PC-9 (cell line): ENCODE measurements at regions not wholly inside any gene's neighbourhood (a gene's known extent, or its start where the extent isn't known, plus 50 kb on each side); places are given as distances from the start of the nearest gene placed in this dataset.

ENCODE experiments used
- EZH2 ChIP-seq: fragments of 200-600 bp; sonication (generic); IDR thresholded peaks from 2 replicates; pipeline ENCODE4 v1.8.0; 2017; ENCODE audit warnings: antibody characterized with exemption, low read depth
- TF ChIP-seq, protein P1 (sequence below): fragments of 200-600 bp; sonication (generic); conservative IDR thresholded peaks from 2 replicates; pipeline ENCODE4 v1.6.1; 2017; ENCODE audit warnings: mixed run types, antibody characterized with exemption, mild to moderate bottlenecking, moderate library complexity

- TF ChIP-seq, protein P1, sequence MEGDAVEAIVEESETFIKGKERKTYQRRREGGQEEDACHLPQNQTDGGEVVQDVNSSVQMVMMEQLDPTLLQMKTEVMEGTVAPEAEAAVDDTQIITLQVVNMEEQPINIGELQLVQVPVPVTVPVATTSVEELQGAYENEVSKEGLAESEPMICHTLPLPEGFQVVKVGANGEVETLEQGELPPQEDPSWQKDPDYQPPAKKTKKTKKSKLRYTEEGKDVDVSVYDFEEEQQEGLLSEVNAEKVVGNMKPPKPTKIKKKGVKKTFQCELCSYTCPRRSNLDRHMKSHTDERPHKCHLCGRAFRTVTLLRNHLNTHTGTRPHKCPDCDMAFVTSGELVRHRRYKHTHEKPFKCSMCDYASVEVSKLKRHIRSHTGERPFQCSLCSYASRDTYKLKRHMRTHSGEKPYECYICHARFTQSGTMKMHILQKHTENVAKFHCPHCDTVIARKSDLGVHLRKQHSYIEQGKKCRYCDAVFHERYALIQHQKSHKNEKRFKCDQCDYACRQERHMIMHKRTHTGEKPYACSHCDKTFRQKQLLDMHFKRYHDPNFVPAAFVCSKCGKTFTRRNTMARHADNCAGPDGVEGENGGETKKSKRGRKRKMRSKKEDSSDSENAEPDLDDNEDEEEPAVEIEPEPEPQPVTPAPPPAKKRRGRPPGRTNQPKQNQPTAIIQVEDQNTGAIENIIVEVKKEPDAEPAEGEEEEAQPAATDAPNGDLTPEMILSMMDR = no peak
- no peak for TF ChIP-seq EZH2
Observed at GRCh38 chr10:93224005-93224779, 150.5 kb downstream of the CYP26A1 start.
